ENCODE measurements at regions not wholly inside any gene's neighbourhood (a gene's known extent, or its start where the extent isn't known, plus 50 kb on each side); places are given as distances from the start of the nearest gene placed in this dataset.

- DNase-seq, result no peak
Observed at GRCh38 chr2:221337957-221338685, 234.0 kb downstream of the EPHA4 start.

GRCh38 chr2:221342388-221342787, 229.7 kb downstream of the EPHA4 start:
- DNase-seq, result no peak

- DNase-seq, result no peak
Observed at GRCh38 chr2:221343524-221343923, 228.6 kb downstream of the EPHA4 start.

- no peak for DNase-seq
Observed at GRCh38 chr2:221345516-221345915, 226.6 kb downstream of the EPHA4 start.

GRCh38 chr2:221346411-221346810, 225.7 kb downstream of the EPHA4 start:
- no peak for DNase-seq

- DNase-seq, result no peak
Observed at GRCh38 chr2:221347471-221347870, 224.6 kb downstream of the EPHA4 start.

- DNase-seq, result no peak
Observed at GRCh38 chr2:221350616-221351015, 221.5 kb downstream of the EPHA4 start.

- no peak for DNase-seq
Observed at GRCh38 chr2:221353201-221353600, 218.9 kb downstream of the EPHA4 start.

- no peak for DNase-seq
Observed at GRCh38 chr2:221360312-221360711, 211.8 kb downstream of the EPHA4 start.

GRCh38 chr2:221360742-221361141, 211.4 kb downstream of the EPHA4 start:
- no peak for DNase-seq

GRCh38 chr2:221361633-221362032, 210.5 kb downstream of the EPHA4 start:
- no peak for DNase-seq

GRCh38 chr2:221364672-221365071, 207.4 kb downstream of the EPHA4 start:
- no peak for DNase-seq
